ENCODE measurements at regions not wholly inside any gene's neighbourhood (a gene's known extent, or its start where the extent isn't known, plus 50 kb on each side); places are given as distances from the start of the nearest gene placed in this dataset.

GRCh38 chr2:104049981-104050380 is 803.9 kb upstream of the POU3F3 start:
- TF ChIP-seq CTCF (IDR thresholded peaks at IDR 0.05), result no peak
- WGBS (ENCODE audit: insufficient coverage), result 90% methylated on average over 2 of the region's 5 CpGs
- Histone ChIP-seq H3K27me3 (ENCODE audit: control insufficient read depth in 2 of 2, insufficient read depth in 2 of 2, low read length in 2 of 2) (no peaks in the 10 kb centered on the region), H3K9ac (ENCODE audit: insufficient read depth, low read length, poor library complexity, severe bottlenecking) (no peak overlapping the region), H3K4me2 (replicated peaks; ENCODE audit: extremely low read depth, low read length, poor library complexity, severe bottlenecking) (no peak overlapping the region), H3K9me3 (replicated peaks in 1 of 2; ENCODE audit: control insufficient read depth in 1 of 2, insufficient read depth in 1 of 2, low read length in 2 of 2) (no peaks in the 10 kb centered on the region), H3K4me1 (ENCODE audit: control insufficient read depth in 1 of 2, insufficient read depth in 2 of 2, low read length in 2 of 2) (no peaks in the 10 kb centered on the region), H3K79me2 (ENCODE audit: insufficient read depth, low read length) (no peaks in the 10 kb centered on the region), H3K36me3 (replicated peaks in 1 of 2; ENCODE audit: control insufficient read depth in 1 of 2, insufficient read depth in 2 of 2, low read length in 2 of 2) (no peaks in the 10 kb centered on the region), H3K4me3 (replicated peaks in 1 of 3; ENCODE audit: low read depth in 2 of 3, low read length in 3 of 3) (no peak overlapping the region), H2AFZ (ENCODE audit: insufficient read depth, low read depth, low read length, poor library complexity, severe bottlenecking) (no peak overlapping the region), H4K20me1 (ENCODE audit: insufficient read depth, low read length) (no peaks in the 10 kb centered on the region), H3K27ac (ENCODE audit: low read depth in 1 of 2, low read length in 2 of 2) (no peak overlapping the region)
- intact Hi-C loops (cut with micrococcal nuclease), result no loop called here
- H3K27ac Mint-ChIP-seq, result no peak overlapping the region
- no peaks in the 10 kb centered on the region for H3K27me3 Mint-ChIP-seq (ENCODE audit: low read depth in 3 of 3)
- peaks cover 0 to 2% (median 0%) of the 10 kb centered on the region in 7 donors for H3K9me3 Mint-ChIP-seq
- H3K4me1 Mint-ChIP-seq, result no peaks in the 10 kb centered on the region
- H3K36me3 Mint-ChIP-seq, result no peaks in the 10 kb centered on the region
- no peak for DNase-seq
- no peak overlapping the region for H3K4me3 Mint-ChIP-seq

- intact Hi-C loops (cut with micrococcal nuclease), result no loop called here
- Histone ChIP-seq H3K4me3 (replicated peaks in 1 of 3; ENCODE audit: low read depth in 2 of 3, low read length in 3 of 3) (no peak overlapping the region), H3K79me2 (ENCODE audit: insufficient read depth, low read length) (no peaks in the 10 kb centered on the region), H2AFZ (ENCODE audit: insufficient read depth, low read depth, low read length, poor library complexity, severe bottlenecking) (no peak overlapping the region), H3K9ac (ENCODE audit: insufficient read depth, low read length, poor library complexity, severe bottlenecking) (no peak overlapping the region), H4K20me1 (ENCODE audit: insufficient read depth, low read length) (no peaks in the 10 kb centered on the region), H3K9me3 (replicated peaks in 1 of 2; ENCODE audit: control insufficient read depth in 1 of 2, insufficient read depth in 1 of 2, low read length in 2 of 2) (no peaks in the 10 kb centered on the region), H3K4me2 (replicated peaks; ENCODE audit: extremely low read depth, low read length, poor library complexity, severe bottlenecking) (no peak overlapping the region), H3K4me1 (ENCODE audit: control insufficient read depth in 1 of 2, insufficient read depth in 2 of 2, low read length in 2 of 2) (no peaks in the 10 kb centered on the region), H3K27me3 (ENCODE audit: control insufficient read depth in 2 of 2, insufficient read depth in 2 of 2, low read length in 2 of 2) (no peaks in the 10 kb centered on the region), H3K27ac (ENCODE audit: low read depth in 1 of 2, low read length in 2 of 2) (no peak overlapping the region), H3K36me3 (replicated peaks in 1 of 2; ENCODE audit: control insufficient read depth in 1 of 2, insufficient read depth in 2 of 2, low read length in 2 of 2) (no peaks in the 10 kb centered on the region)
- Mint-ChIP-seq H3K27ac (no peak overlapping the region), H3K4me1 (no peaks in the 10 kb centered on the region), H3K4me3 (no peak overlapping the region), H3K9me3 (peaks cover 0 to 2% (median 0%) of the 10 kb centered on the region in 7 donors), H3K27me3 (ENCODE audit: low read depth in 3 of 3) (no peaks in the 10 kb centered on the region), H3K36me3 (no peaks in the 10 kb centered on the region)
- no peak for DNase-seq
- no CpG with 5 or more reads among the region's 5 CpGs for WGBS (ENCODE audit: insufficient coverage)
- no peak for TF ChIP-seq CTCF (IDR thresholded peaks at IDR 0.05)
Observed at GRCh38 chr2:104050656-104051242, 803.2 kb upstream of the POU3F3 start.
